GM23248 (cell line): ENCODE measurements at regions not wholly inside any gene's neighbourhood (a gene's known extent, or its start where the extent isn't known, plus 50 kb on each side); places are given as distances from the start of the nearest gene placed in this dataset.

Source experiments
- DNase-seq: peaks from one replicate; pipeline ENCODE4 v3.0.0-alpha.2; 2015
- H2AFZ ChIP-seq: fragments of 200-600 bp; sonication (generic); 2 replicates; pipeline ENCODE4 v1.6.1; 2016; ENCODE audit warnings: antibody characterized with exemption
- H3F3A ChIP-seq: fragments of 200-600 bp; sonication (generic); 2 replicates; pipeline ENCODE4 v1.6.1; 2016; ENCODE audit warnings: mild to moderate bottlenecking, antibody characterized with exemption, mixed run types; ENCODE audit not compliant: insufficient read depth
- H3K27ac ChIP-seq: fragments of 200-600 bp; sonication (generic); 2 replicates; pipeline ENCODE4 v1.5.1; 2016; ENCODE audit warnings: mild to moderate bottlenecking
- H3K27me3 ChIP-seq: fragments of 200-600 bp; sonication (generic); replicated peaks from 2 replicates; pipeline ENCODE4 v1.6.1; 2016; ENCODE audit warnings: mild to moderate bottlenecking; ENCODE audit not compliant: insufficient read depth
- H3K36me3 ChIP-seq: fragments of 200-600 bp; sonication (generic); 2 replicates; pipeline ENCODE4 v1.6.1; 2016; ENCODE audit warnings: low read depth, mild to moderate bottlenecking
- H3K4me1 ChIP-seq: fragments of 200-600 bp; sonication (generic); 2 replicates; pipeline ENCODE4 v1.6.1; 2016; ENCODE audit warnings: mild to moderate bottlenecking; ENCODE audit not compliant: insufficient read depth
- H3K4me2 ChIP-seq: fragments of 200-600 bp; sonication (generic); one replicate; pipeline ENCODE4 v1.6.1; 2016; ENCODE audit warnings: mild to moderate bottlenecking; ENCODE audit not compliant: unreplicated experiment
- H3K4me3 ChIP-seq: fragments of 200-600 bp; sonication (generic); 2 replicates; pipeline ENCODE4 v1.5.1; 2016; ENCODE audit warnings: mild to moderate bottlenecking
- H3K79me2 ChIP-seq: fragments of 200-600 bp; sonication (generic); 2 replicates; pipeline ENCODE4 v1.6.1; 2016; ENCODE audit warnings: mild to moderate bottlenecking; ENCODE audit not compliant: insufficient read depth
- H3K9ac ChIP-seq: fragments of 200-600 bp; sonication (generic); 2 replicates; pipeline ENCODE4 v1.6.1; 2016; ENCODE audit warnings: mild to moderate bottlenecking
- H3K9me2 ChIP-seq: fragments of 200-600 bp; sonication (generic); 2 replicates; pipeline ENCODE4 v1.6.1; 2016; ENCODE audit warnings: mixed run types, mild to moderate bottlenecking, moderate library complexity; ENCODE audit not compliant: insufficient read depth
- H3K9me3 ChIP-seq: fragments of 200-600 bp; sonication (generic); one replicate; pipeline ENCODE4 v1.6.1; 2017; ENCODE audit warnings: low read depth
- H4K20me1 ChIP-seq: fragments of 200-600 bp; sonication (generic); 2 replicates; pipeline ENCODE4 v1.6.0; 2016; ENCODE audit not compliant: insufficient read depth
- EZH2 ChIP-seq: fragments of 200-600 bp; sonication (generic); IDR thresholded peaks from 2 replicates; pipeline ENCODE4 v1.6.1; 2018; ENCODE audit warnings: antibody characterized with exemption, mild to moderate bottlenecking; ENCODE audit not compliant: insufficient read depth, poor library complexity, severe bottlenecking
- EZH2phosphoT487 ChIP-seq: fragments of 200-600 bp; sonication (generic); IDR thresholded peaks from 2 replicates; pipeline ENCODE4 v1.6.1; 2018; ENCODE audit warnings: antibody characterized with exemption, moderate library complexity, mild to moderate bottlenecking, low read depth; ENCODE audit not compliant: insufficient read depth
- WGBS, 2 experiments: methylation state at CpG; one replicate each; pipeline ENCODE4 v1.1.6; 2015 to 2017; ENCODE audit warnings: low lambda C conversion rate in 2 of 2, low coverage in 1 of 2; ENCODE audit errors: missing lambda C conversion rate in 2 of 2; 5-methylcytosine and 5-hydroxymethylcytosine counted together
- in situ Hi-C: fragments of 300-500 bp; cut with MboI; formaldehyde crosslinking; loops from 2 replicates; pipeline ENCODE4 v1.15.0; 2020

DNA sequence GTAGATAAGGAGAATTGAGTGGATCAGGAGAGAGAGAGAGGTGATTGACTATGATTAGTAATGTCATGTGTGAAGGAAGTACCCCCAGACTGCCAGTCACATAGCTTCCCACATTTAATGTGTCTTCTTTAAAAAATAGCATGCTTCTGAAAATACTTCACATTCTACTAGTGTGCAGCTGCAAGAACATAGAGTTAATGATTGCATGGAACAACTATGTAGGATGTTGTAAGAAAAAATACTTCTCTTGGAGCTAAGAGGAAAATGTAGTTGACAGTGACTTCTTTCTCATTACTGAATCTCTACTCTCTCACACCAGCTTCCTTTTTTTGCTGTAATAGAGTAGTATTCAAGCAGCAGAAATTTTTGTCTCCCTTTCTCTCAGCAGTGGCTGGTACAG is 1016.2 kb downstream of the NLGN4Y start:
- Histone ChIP-seq H3K4me2 (no peak overlapping the region), H3K27me3 (no peaks in the 10 kb centered on the region), H4K20me1 (no peaks in the 10 kb centered on the region), H3K9me2 (no peaks in the 10 kb centered on the region), H3K79me2 (no peaks in the 10 kb centered on the region), H3K4me3 (no peak overlapping the region), H3K9me3 (no peaks in the 10 kb centered on the region), H3K27ac (no peak overlapping the region), H3K36me3 (no peaks in the 10 kb centered on the region), H3F3A (0 out of 2 replicates have a peak, but pooled peaks cover 4% of the 10 kb centered on the region), H3K9ac (no peak overlapping the region), H2AFZ (no peak overlapping the region), H3K4me1 (peaks cover 5% of the 10 kb centered on the region)
- no peak for TF ChIP-seq EZH2phosphoT487
- no peak for TF ChIP-seq EZH2
- DNase-seq = peak; percentile 36
- in situ Hi-C loops = loop anchor here (25.0 kb wide), 1 partner anchor 103 kb away; no protein-coding TSS in a partner anchor

DNA sequence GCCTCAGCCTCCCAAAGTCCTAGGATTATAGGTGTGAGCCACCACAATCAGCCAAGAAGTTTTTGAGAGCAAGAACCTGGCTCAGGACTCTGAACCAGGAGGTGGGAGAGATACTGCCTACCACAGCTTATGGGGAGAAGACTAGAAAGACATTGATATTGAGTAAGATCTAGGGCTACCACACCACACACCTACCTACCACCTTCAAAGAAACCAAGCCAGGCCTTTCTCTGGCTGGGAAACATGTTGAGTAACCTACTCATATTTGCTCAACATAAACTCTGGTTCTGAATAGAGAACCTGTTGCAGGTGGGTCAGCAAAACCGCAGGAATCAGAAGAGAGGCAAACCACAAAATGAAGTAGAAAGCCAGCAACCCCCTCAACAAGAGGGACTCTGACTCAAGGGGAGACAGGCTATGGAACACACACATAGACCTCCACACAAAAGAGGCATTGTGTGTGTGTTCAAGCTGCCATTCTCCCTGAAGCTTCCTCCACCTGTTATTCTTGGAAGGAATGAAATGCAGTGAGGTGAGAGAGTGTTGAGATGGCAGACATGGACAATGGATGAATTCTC is 1021.9 kb downstream of the NLGN4Y start:
- Histone ChIP-seq H3K4me1 (no peaks in the 10 kb centered on the region), H3K36me3 (no peaks in the 10 kb centered on the region), H3K9ac (no peak overlapping the region), H3K27me3 (no peaks in the 10 kb centered on the region), H3K9me2 (no peaks in the 10 kb centered on the region), H3K27ac (no peak overlapping the region), H3K4me2 (no peak overlapping the region), H3F3A (0 out of 2 replicates have a peak, but pooled peaks cover under 1% of the 10 kb centered on the region), H3K79me2 (no peaks in the 10 kb centered on the region), H2AFZ (no peak overlapping the region), H4K20me1 (no peaks in the 10 kb centered on the region), H3K4me3 (no peak overlapping the region), H3K9me3 (no peaks in the 10 kb centered on the region)
- 63 to 100% methylated on average over 1 of the region's 1 CpG for WGBS, 2 experiments
- TF ChIP-seq EZH2 (no peak), EZH2phosphoT487 (no peak)
- in situ Hi-C loops = loop anchor here (25.0 kb wide), 1 partner anchor 109 kb away; no protein-coding TSS in a partner anchor
- DNase-seq = no peak

DNA sequence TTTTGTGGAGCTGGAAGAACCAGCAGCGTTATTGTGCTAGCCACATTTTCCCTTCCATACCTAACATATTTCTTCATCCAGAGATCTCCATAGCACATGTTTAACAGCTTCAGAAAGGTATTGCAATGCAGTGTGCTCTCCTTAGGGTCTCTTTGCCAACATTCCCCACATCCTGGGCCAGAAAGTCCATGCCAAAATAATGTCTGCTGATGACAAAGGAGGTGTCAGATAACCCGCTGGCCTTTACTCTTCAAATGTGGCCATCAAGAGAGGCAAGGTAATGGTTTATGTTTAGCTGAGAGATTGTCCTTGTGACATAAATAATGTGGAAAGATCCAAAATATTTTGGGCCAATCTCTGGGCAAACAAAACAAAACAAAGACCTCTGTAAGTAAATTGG is 1027.7 kb downstream of the NLGN4Y start:
- Histone ChIP-seq H3K36me3 (no peaks in the 10 kb centered on the region), H3K9ac (no peak overlapping the region), H3K27me3 (no peaks in the 10 kb centered on the region), H2AFZ (no peak overlapping the region), H3K4me3 (no peak overlapping the region), H3K9me2 (no peaks in the 10 kb centered on the region), H3K4me1 (no peaks in the 10 kb centered on the region), H3K79me2 (no peaks in the 10 kb centered on the region), H3K4me2 (no peak overlapping the region), H3F3A (no peaks in the 10 kb centered on the region), H4K20me1 (no peaks in the 10 kb centered on the region), H3K9me3 (no peaks in the 10 kb centered on the region), H3K27ac (no peak overlapping the region)
- in situ Hi-C loops = no loop called here
- TF ChIP-seq EZH2phosphoT487 = no peak
- TF ChIP-seq EZH2 = no peak
- no peak for DNase-seq
- WGBS, 2 experiments = 43 to 44% methylated on average over 2 of the region's 2 CpGs

DNA sequence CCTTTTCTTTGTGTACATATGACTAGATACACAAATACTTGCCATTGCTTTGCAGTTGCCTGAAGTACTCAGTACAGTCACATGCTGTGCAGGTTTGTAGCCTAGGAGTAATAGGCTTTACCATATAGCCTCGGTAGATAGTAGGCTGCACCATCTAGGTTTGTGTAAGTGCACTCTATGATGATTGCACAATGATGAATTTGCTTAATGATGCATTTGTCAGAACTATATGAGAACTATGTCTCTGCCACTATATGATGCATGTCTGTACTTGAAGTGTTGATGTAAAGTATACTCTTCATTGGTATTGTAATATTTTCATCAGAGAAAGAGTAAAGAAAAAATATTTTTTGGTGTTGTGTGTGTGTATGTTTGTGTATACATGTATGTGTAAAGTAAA is 1030.7 kb downstream of the NLGN4Y start:
- Histone ChIP-seq H3K4me2 (no peak overlapping the region), H3K4me1 (no peaks in the 10 kb centered on the region), H3K4me3 (no peak overlapping the region), H3K79me2 (no peaks in the 10 kb centered on the region), H3K9me2 (no peaks in the 10 kb centered on the region), H3K9ac (no peak overlapping the region), H3F3A (no peaks in the 10 kb centered on the region), H3K27me3 (no peaks in the 10 kb centered on the region), H4K20me1 (no peaks in the 10 kb centered on the region), H3K9me3 (no peaks in the 10 kb centered on the region), H3K36me3 (no peaks in the 10 kb centered on the region), H3K27ac (no peak overlapping the region), H2AFZ (no peak overlapping the region)
- DNase-seq = no peak
- in situ Hi-C loops = no loop called here
- 67 to 100% methylated on average over 1 of the region's 1 CpG for WGBS, 2 experiments
- TF ChIP-seq EZH2phosphoT487 (no peak), EZH2 (no peak)

DNA sequence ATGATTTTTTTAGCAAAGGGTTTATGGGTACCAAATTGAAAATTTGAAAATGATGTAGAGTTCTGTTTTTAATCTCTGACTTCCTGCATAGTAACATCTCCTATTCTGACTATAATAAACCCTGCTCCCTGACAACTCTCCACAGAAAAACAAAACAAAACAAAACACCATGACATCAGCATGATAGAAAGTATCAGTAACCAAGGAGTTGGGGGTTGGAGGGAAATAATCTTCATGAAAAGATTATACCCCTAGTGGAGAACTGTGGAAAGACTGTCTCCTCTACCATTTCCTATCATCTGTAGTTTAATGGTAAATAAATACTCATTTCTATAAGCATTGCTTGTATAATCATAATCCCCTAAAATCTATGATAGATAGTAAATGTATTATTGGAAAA is 1034.8 kb downstream of the NLGN4Y start:
- H3K27ac ChIP-seq = no peak overlapping the region
- TF ChIP-seq EZH2phosphoT487 = no peak
- no peaks in the 10 kb centered on the region for H3K27me3 ChIP-seq
- H4K20me1 ChIP-seq = no peaks in the 10 kb centered on the region
- H3K9ac ChIP-seq = no peak overlapping the region
- H3K4me2 ChIP-seq = no peak overlapping the region
- H3K9me2 ChIP-seq = no peaks in the 10 kb centered on the region
- no peaks in the 10 kb centered on the region for H3F3A ChIP-seq
- no peaks in the 10 kb centered on the region for H3K9me3 ChIP-seq
- no peak overlapping the region for H2AFZ ChIP-seq
- H3K79me2 ChIP-seq = no peaks in the 10 kb centered on the region
- H3K4me1 ChIP-seq = no peaks in the 10 kb centered on the region
- no peak overlapping the region for H3K4me3 ChIP-seq
- in situ Hi-C loops = no loop called here
- no peaks in the 10 kb centered on the region for H3K36me3 ChIP-seq
- DNase-seq = peak; percentile 18
